Testis (tissue), 2 donors: ENCODE measurements at regions not wholly inside any gene's neighbourhood (a gene's known extent, or its start where the extent isn't known, plus 50 kb on each side); places are given as distances from the start of the nearest gene placed in this dataset.

Experiments
- POLR2A ChIP-seq: fragments of 450-650 bp; IDR thresholded peaks from one replicate; pipeline ENCODE4 v1.6.1; 2017; ENCODE audit warnings: antibody characterized with exemption, mild to moderate bottlenecking, moderate library complexity
- TF ChIP-seq, protein P1 (sequence below), 3 experiments: fragments of 450-650 bp in 2 of 3; fragments of 200-600 bp in 1 of 3; sonication (generic) in 1 of 3; IDR thresholded peaks; one replicate each; pipeline ENCODE4 v1.5.1; 2016 to 2019; ENCODE audit warnings: antibody characterized with exemption in 3 of 3, mild to moderate bottlenecking in 2 of 3, moderate library complexity in 1 of 3

DNA sequence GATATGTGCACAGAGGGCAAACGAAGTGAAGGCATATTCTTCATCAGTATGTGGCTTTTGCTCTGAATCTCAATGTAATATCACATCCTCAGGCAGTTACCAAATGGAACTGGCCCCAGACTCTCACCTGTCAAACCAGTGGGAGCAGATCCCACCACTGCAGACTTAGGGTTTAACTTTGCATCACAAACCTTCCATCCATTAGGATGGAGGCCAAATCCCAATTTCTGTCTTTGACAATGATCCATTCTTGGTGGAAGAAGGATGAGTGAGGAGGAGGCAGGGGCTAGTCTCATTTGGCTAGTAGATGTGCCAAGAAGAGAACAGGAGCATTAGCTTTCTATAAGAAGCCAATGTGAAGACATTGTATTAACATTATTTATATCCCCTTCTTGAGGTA is 413.5 kb upstream of the SPRY2 start:
- TF ChIP-seq POLR2A, result no peak
- TF ChIP-seq, protein P1, sequence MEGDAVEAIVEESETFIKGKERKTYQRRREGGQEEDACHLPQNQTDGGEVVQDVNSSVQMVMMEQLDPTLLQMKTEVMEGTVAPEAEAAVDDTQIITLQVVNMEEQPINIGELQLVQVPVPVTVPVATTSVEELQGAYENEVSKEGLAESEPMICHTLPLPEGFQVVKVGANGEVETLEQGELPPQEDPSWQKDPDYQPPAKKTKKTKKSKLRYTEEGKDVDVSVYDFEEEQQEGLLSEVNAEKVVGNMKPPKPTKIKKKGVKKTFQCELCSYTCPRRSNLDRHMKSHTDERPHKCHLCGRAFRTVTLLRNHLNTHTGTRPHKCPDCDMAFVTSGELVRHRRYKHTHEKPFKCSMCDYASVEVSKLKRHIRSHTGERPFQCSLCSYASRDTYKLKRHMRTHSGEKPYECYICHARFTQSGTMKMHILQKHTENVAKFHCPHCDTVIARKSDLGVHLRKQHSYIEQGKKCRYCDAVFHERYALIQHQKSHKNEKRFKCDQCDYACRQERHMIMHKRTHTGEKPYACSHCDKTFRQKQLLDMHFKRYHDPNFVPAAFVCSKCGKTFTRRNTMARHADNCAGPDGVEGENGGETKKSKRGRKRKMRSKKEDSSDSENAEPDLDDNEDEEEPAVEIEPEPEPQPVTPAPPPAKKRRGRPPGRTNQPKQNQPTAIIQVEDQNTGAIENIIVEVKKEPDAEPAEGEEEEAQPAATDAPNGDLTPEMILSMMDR (IDR thresholded peaks at IDR 0.05), result no peak
